ENCODE measurements at regions not wholly inside any gene's neighbourhood (a gene's known extent, or its start where the extent isn't known, plus 50 kb on each side); places are given as distances from the start of the nearest gene placed in this dataset.

DNA sequence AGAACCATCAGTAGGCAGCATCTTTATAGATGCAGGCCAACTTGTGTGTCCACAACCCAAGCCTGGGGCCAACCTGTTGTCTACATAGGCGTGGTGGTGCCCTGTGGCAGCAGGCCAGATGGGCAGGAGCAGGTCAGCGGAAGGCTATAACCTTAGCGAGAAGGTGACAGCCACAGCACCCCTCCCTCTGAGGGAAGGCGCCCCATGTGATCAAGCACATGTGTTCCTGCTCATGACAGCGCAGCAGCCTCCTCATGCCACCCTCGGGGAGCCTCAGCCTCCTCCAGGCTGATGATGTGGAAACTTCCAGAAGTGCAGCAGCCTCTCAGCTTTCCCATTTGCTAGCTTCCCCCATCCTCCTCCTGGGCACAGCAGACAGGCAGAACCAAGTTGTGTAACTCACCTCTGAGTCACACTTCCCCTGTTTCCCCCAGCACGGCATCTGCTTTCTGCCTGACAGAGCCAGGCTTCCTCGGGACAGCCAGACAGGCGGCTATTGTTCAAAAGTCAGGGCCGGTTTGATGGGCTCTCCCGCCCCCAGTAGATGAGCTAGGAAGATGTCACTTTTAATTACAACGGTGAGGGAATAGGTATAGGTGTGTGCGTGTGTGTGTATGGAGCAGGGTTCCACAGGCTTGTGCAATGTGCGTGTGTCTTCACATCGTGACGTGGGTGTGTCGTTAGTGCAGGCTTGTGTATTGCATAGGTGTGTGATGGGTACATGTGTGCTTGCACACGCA lies 312.0 kb upstream of the ZMIZ1 start:
- TF ChIP-seq, protein P1, sequence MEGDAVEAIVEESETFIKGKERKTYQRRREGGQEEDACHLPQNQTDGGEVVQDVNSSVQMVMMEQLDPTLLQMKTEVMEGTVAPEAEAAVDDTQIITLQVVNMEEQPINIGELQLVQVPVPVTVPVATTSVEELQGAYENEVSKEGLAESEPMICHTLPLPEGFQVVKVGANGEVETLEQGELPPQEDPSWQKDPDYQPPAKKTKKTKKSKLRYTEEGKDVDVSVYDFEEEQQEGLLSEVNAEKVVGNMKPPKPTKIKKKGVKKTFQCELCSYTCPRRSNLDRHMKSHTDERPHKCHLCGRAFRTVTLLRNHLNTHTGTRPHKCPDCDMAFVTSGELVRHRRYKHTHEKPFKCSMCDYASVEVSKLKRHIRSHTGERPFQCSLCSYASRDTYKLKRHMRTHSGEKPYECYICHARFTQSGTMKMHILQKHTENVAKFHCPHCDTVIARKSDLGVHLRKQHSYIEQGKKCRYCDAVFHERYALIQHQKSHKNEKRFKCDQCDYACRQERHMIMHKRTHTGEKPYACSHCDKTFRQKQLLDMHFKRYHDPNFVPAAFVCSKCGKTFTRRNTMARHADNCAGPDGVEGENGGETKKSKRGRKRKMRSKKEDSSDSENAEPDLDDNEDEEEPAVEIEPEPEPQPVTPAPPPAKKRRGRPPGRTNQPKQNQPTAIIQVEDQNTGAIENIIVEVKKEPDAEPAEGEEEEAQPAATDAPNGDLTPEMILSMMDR (conservative IDR thresholded peaks at IDR 0.05; ENCODE audit: low read depth, low read length): no peak
- Histone ChIP-seq H3K4me3 (ENCODE audit: low read depth, low read length, poor library complexity, severe bottlenecking) (no peak overlapping the region), H3K27me3 (replicated peaks; ENCODE audit: insufficient read depth, low read depth, low read length, poor library complexity) (no peaks in the 10 kb centered on the region), H3K4me1 (ENCODE audit: insufficient read depth, low read length, poor library complexity, severe bottlenecking) (peaks cover 35% of the 10 kb centered on the region), H3K36me3 (ENCODE audit: insufficient read depth, low read length, poor library complexity, severe bottlenecking) (no peaks in the 10 kb centered on the region), H3K9me3 (ENCODE audit: low read depth, low read length, poor library complexity, severe bottlenecking) (no peaks in the 10 kb centered on the region), H3K27ac (ENCODE audit: low read depth, low read length, poor library complexity, severe bottlenecking) (no peak overlapping the region)
- BruUV-seq (replicated peaks): no TSS peak
- CTCF ChIA-PET: no interaction called here
- intact Hi-C loops (cut with micrococcal nuclease; ENCODE audit: unreplicated experiment): no loop called here
- DNase-seq (ENCODE audit: low spot score): peak; percentile 84
- POLR2A ChIA-PET (ENCODE audit: low non-redundant PET): no interaction called here

DNA sequence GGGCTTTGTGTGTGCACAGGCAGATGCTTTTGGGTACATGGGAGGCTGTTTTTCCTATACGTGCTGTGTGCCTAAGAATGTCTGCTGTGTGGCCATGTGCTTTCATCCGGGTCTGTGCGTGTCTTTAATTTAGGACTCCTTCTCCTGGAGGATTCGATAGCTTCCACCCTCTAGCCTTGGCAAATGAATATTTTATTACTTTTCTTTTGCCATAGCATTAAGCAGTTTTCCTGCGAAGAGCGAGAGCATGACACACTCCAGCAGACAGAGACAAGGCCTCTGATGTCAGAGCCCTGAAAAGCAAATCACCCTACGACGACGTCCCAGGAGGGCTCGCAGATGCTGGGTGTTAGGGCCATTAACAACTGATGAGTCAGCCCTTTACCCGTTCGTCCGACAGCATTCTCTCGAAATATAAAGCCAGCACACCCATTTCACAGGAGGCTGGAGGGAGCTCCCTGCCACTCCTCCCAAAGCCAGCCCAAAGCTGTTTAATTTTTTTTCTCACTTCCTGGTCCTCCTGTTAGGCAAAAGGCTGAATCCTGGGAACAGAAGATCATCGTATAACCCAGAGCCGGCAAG lies 311.3 kb upstream of the ZMIZ1 start:
- no peaks in the 10 kb centered on the region for H3K27me3 ChIP-seq (replicated peaks; ENCODE audit: insufficient read depth, low read depth, low read length, poor library complexity)
- CTCF ChIA-PET: no interaction called here
- peaks cover 35% of the 10 kb centered on the region for H3K4me1 ChIP-seq (ENCODE audit: insufficient read depth, low read length, poor library complexity, severe bottlenecking)
- POLR2A ChIA-PET (ENCODE audit: low non-redundant PET): no interaction called here
- intact Hi-C loops (cut with micrococcal nuclease; ENCODE audit: unreplicated experiment): no loop called here
- no TSS peak for BruUV-seq (replicated peaks)
- TF ChIP-seq, protein P1 (conservative IDR thresholded peaks at IDR 0.05; ENCODE audit: low read depth, low read length): no peak
- TF ChIP-seq EZH2 (IDR thresholded peaks at IDR 0.05; ENCODE audit: borderline replicate concordance, low read depth, low read length, poor library complexity, severe bottlenecking): no peak
- no peak overlapping the region for H3K27ac ChIP-seq (ENCODE audit: low read depth, low read length, poor library complexity, severe bottlenecking)
- H3K36me3 ChIP-seq (ENCODE audit: insufficient read depth, low read length, poor library complexity, severe bottlenecking): no peaks in the 10 kb centered on the region
- peak; percentile 82 for DNase-seq (ENCODE audit: low spot score)
- H3K9me3 ChIP-seq (ENCODE audit: low read depth, low read length, poor library complexity, severe bottlenecking): no peaks in the 10 kb centered on the region
- H3K4me3 ChIP-seq (ENCODE audit: low read depth, low read length, poor library complexity, severe bottlenecking): no peak overlapping the region

DNA sequence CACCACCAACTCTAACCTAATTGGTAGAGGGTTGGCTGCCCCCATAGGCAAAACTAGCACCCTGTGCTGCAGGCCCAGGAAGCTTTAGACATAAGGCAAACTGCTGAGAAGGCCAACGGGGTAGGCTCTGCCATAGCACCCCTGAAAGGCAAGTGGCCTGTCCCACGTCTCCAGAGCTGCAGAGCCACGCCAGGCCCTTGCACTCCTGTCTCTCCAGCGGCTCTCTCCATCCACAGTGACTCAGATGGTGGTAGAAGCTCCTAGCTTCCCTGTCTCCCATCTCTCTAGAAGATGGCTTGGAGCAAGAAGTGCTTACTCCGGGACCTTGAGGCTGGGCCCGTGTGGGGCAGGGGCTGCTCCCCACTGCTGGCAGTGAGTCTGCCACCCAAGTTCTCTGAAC lies 310.6 kb upstream of the ZMIZ1 start:
- H3K27ac ChIP-seq (ENCODE audit: low read depth, low read length, poor library complexity, severe bottlenecking): no peak overlapping the region
- H3K27me3 ChIP-seq (replicated peaks; ENCODE audit: insufficient read depth, low read depth, low read length, poor library complexity): no peaks in the 10 kb centered on the region
- no peaks in the 10 kb centered on the region for H3K36me3 ChIP-seq (ENCODE audit: insufficient read depth, low read length, poor library complexity, severe bottlenecking)
- H3K4me3 ChIP-seq (ENCODE audit: low read depth, low read length, poor library complexity, severe bottlenecking): no peak overlapping the region
- no peaks in the 10 kb centered on the region for H3K9me3 ChIP-seq (ENCODE audit: low read depth, low read length, poor library complexity, severe bottlenecking)
- POLR2A ChIA-PET (ENCODE audit: low non-redundant PET): no interaction called here
- no peak for TF ChIP-seq EZH2 (IDR thresholded peaks at IDR 0.05; ENCODE audit: borderline replicate concordance, low read depth, low read length, poor library complexity, severe bottlenecking)
- TF ChIP-seq, protein P1 (conservative IDR thresholded peaks at IDR 0.05; ENCODE audit: low read depth, low read length): no peak
- no peak for DNase-seq (ENCODE audit: low spot score)
- intact Hi-C loops (cut with micrococcal nuclease; ENCODE audit: unreplicated experiment): no loop called here
- peaks cover 35% of the 10 kb centered on the region for H3K4me1 ChIP-seq (ENCODE audit: insufficient read depth, low read length, poor library complexity, severe bottlenecking)
- no TSS peak for BruUV-seq (replicated peaks)
- CTCF ChIA-PET: no interaction called here
